Ishikawa (cell line): ENCODE measurements at regions not wholly inside any gene's neighbourhood (a gene's known extent, or its start where the extent isn't known, plus 50 kb on each side); places are given as distances from the start of the nearest gene placed in this dataset.

Experiments
- CEBPB ChIP-seq: IDR thresholded peaks from 2 replicates; pipeline ENCODE4 v1.6.1; 2012
- CREB1 ChIP-seq: IDR thresholded peaks from 2 replicates; pipeline ENCODE4 v1.6.1; 2012; ENCODE audit warnings: low read depth
- EGR1 ChIP-seq: IDR thresholded peaks from 2 replicates; pipeline ENCODE4 v1.6.1; 2012
- EP300 ChIP-seq: IDR thresholded peaks from 2 replicates; pipeline ENCODE4 v1.6.1; 2012; ENCODE audit warnings: borderline replicate concordance
- FOXM1 ChIP-seq: IDR thresholded peaks from 2 replicates; pipeline ENCODE4 v1.6.1; 2012; ENCODE audit warnings: low read depth, borderline replicate concordance
- MAX ChIP-seq: IDR thresholded peaks from 2 replicates; pipeline ENCODE4 v1.6.1; 2012
- NFIC ChIP-seq: IDR thresholded peaks from 2 replicates; pipeline ENCODE4 v1.6.1; 2012
- RAD21 ChIP-seq: IDR thresholded peaks from 2 replicates; pipeline ENCODE4 v1.6.1; 2012; ENCODE audit warnings: low read depth
- REST ChIP-seq: IDR thresholded peaks from 2 replicates; pipeline ENCODE4 v1.6.1; 2012; ENCODE audit warnings: low read depth, mild to moderate bottlenecking
- TAF1 ChIP-seq: IDR thresholded peaks from 2 replicates; pipeline ENCODE4 v1.6.1; 2012; ENCODE audit warnings: low read depth, mild to moderate bottlenecking
- TCF12 ChIP-seq: IDR thresholded peaks from 2 replicates; pipeline ENCODE4 v1.6.1; 2012; ENCODE audit warnings: low read depth
- TEAD4 ChIP-seq: IDR thresholded peaks from 2 replicates; pipeline ENCODE4 v1.6.1; 2012
- USF1 ChIP-seq: IDR thresholded peaks from 2 replicates; pipeline ENCODE4 v1.6.1; 2012
- YY1 ChIP-seq: IDR thresholded peaks from 2 replicates; pipeline ENCODE4 v1.6.1; 2012; ENCODE audit warnings: low read depth
- ZBTB7A ChIP-seq: IDR thresholded peaks from 2 replicates; pipeline ENCODE4 v1.6.1; 2012; ENCODE audit warnings: low read depth

- TF ChIP-seq TEAD4 (no peak), USF1 (no peak), REST (no peak), FOXM1 (no peak), TAF1 (no peak), CEBPB (no peak), MAX (no peak), EP300 (no peak), EGR1 (no peak), ZBTB7A (no peak), CREB1 (no peak), NFIC (no peak), YY1 (no peak), TCF12 (no peak), RAD21 (no peak)
Measured at GRCh38 chr4:148561467-148561866, 119.3 kb upstream of the NR3C2 start.

GRCh38 chr4:148557793-148558192, 115.6 kb upstream of the NR3C2 start:
- no peak for TF ChIP-seq MAX

- no peak for TF ChIP-seq FOXM1
- TF ChIP-seq EGR1, result no peak
- no peak for TF ChIP-seq CREB1
- no peak for TF ChIP-seq NFIC
- no peak for TF ChIP-seq CEBPB
- TF ChIP-seq EP300, result no peak
- TF ChIP-seq TCF12, result no peak
- no peak for TF ChIP-seq MAX
- no peak for TF ChIP-seq USF1
- TF ChIP-seq REST, result no peak
- TF ChIP-seq YY1, result no peak
- TF ChIP-seq TAF1, result no peak
- TF ChIP-seq RAD21, result no peak
- no peak for TF ChIP-seq ZBTB7A
- TF ChIP-seq TEAD4, result no peak
Measured at GRCh38 chr4:148550788-148551187, 108.6 kb upstream of the NR3C2 start.

- TF ChIP-seq EGR1 (no peak), FOXM1 (no peak), MAX (no peak), TCF12 (no peak), TAF1 (no peak), RAD21 (no peak), USF1 (no peak), YY1 (no peak), CREB1 (no peak), EP300 (no peak), ZBTB7A (no peak), TEAD4 (no peak), NFIC (no peak), REST (no peak)
Measured at GRCh38 chr4:148542922-148543623, 100.9 kb upstream of the NR3C2 start.
